Lung (tissue), 11 donors: ENCODE measurements at regions not wholly inside any gene's neighbourhood (a gene's known extent, or its start where the extent isn't known, plus 50 kb on each side); places are given as distances from the start of the nearest gene placed in this dataset.

Experiments
- ATAC-seq: fragments of 200-7000 bp; cut with Tn5 transposase; one replicate; pipeline ENCODE4 v1.9.1; 2020; ENCODE audit warnings: moderate number of reproducible peaks; ENCODE audit not compliant: insufficient read depth, low FRiP score
- DNase-seq, 3 donors: peaks; one replicate each; pipeline ENCODE4 v3.0.0-alpha.2; 2013 to 2017
- H3K27ac ChIP-seq, 2 donors: one replicate each; pipeline ENCODE4 v1.5.1; 2013; ENCODE audit warnings: mild to moderate bottlenecking in 2 of 2, moderate library complexity in 2 of 2, control low read depth in 1 of 2, inconsistent platforms in 1 of 2, low read depth in 1 of 2, low read length in 1 of 2
- H3K27me3 ChIP-seq, 3 donors: one replicate each; pipeline ENCODE4 v1.5.1; 2013; ENCODE audit warnings: low read length in 2 of 3; ENCODE audit not compliant: control insufficient read depth in 3 of 3, insufficient read depth in 3 of 3
- H3K36me3 ChIP-seq, 4 donors: one replicate each; pipeline ENCODE4 v1.5.1; 2013; ENCODE audit warnings: low read length in 4 of 4, mild to moderate bottlenecking in 1 of 4, moderate library complexity in 1 of 4; ENCODE audit not compliant: control insufficient read depth in 4 of 4, insufficient read depth in 4 of 4
- H3K4me1 ChIP-seq, 5 donors: one replicate each; pipeline ENCODE4 v1.5.1; 2013; ENCODE audit warnings: low read length in 5 of 5, mild to moderate bottlenecking in 2 of 5, moderate library complexity in 1 of 5; ENCODE audit not compliant: control insufficient read depth in 5 of 5, insufficient read depth in 5 of 5
- H3K4me3 ChIP-seq: one replicate; pipeline ENCODE4 v1.5.1; 2013; ENCODE audit warnings: mild to moderate bottlenecking, control low read depth, moderate library complexity
- H3K9ac ChIP-seq, 2 donors: one replicate each; pipeline ENCODE4 v1.5.1; 2013; ENCODE audit warnings: low read length in 2 of 2, control low read depth in 1 of 2; ENCODE audit not compliant: insufficient read depth in 1 of 2
- H3K9me3 ChIP-seq, 4 donors: one replicate each; pipeline ENCODE4 v1.5.1; 2013; ENCODE audit warnings: low read length in 3 of 4, mild to moderate bottlenecking in 1 of 4, moderate library complexity in 1 of 4; ENCODE audit not compliant: control insufficient read depth in 4 of 4, insufficient read depth in 3 of 4
- WGBS, 2 donors: extraction: QIAGEN DNeasy Blood & Tissue Kit; methylation state at CpG; one replicate each; pipeline ENCODE4 v1.1.7; 2013; 5-methylcytosine and 5-hydroxymethylcytosine counted together
- TF ChIP-seq, protein P1 (sequence below): IDR thresholded peaks from 2 replicates; pipeline ENCODE4 v1.5.1; 2012; ENCODE audit warnings: mild to moderate bottlenecking; ENCODE audit errors: control extremely low read depth, extremely low read depth
- donor health status: control.
- donor health status: control.
- donor health status: Bipolar disorder and iron deficiency.
- donor health status: healthy.
- donor health status: DM: yes; HTN: yes; CAD: no.

DNA sequence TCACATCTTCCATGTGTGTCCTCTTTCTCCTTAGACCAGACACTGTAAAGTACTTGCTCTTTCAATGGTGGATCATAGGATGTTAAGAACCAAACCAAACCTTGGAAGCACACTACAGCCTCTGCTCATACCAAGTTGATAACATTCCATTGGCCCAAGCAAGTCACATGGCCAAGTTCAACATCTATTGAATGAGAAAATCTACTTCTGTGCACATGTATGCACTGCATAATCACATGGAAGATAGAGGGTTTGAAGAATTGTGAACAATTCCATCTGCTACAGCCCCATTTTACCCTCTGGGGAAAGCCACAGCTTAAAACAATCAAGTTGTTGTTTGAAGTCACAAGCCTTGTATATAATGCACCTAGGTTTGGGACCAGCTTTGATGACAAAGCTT lies 68.2 kb downstream of the MFAP3 start:
- Histone ChIP-seq H3K4me1 (peaks cover 0 to 4% (median 0%) of the 10 kb centered on the region in 5 donors), H3K9me3 (no peaks in the 10 kb centered on the region), H3K36me3 (no peaks in the 10 kb centered on the region), H3K27me3 (no peaks in the 10 kb centered on the region), H3K4me3 (no peak overlapping the region), H3K27ac (no peak overlapping the region), H3K9ac (no peak overlapping the region)
- TF ChIP-seq, protein P1, sequence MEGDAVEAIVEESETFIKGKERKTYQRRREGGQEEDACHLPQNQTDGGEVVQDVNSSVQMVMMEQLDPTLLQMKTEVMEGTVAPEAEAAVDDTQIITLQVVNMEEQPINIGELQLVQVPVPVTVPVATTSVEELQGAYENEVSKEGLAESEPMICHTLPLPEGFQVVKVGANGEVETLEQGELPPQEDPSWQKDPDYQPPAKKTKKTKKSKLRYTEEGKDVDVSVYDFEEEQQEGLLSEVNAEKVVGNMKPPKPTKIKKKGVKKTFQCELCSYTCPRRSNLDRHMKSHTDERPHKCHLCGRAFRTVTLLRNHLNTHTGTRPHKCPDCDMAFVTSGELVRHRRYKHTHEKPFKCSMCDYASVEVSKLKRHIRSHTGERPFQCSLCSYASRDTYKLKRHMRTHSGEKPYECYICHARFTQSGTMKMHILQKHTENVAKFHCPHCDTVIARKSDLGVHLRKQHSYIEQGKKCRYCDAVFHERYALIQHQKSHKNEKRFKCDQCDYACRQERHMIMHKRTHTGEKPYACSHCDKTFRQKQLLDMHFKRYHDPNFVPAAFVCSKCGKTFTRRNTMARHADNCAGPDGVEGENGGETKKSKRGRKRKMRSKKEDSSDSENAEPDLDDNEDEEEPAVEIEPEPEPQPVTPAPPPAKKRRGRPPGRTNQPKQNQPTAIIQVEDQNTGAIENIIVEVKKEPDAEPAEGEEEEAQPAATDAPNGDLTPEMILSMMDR = no peak
- ATAC-seq (no peak), DNase-seq (no peak)

DNA sequence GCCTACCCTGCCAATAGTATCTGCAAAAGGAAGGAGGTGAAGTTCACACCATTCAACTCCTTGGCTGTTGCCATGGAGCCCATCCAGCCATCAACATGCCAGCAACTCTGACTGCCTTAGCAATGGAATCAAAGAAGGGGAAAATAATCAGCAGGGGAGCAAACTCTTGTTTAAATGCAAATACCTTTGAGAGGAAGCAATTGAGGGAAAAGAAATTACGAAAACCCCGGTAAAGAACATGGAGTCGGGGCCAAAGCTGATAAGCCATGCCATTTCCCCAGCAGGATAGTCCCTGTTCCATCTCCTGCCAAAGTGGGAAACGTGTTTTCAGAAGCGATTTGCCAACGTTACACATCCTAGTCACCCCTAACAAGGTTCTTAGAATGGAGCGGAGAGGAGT lies 69.0 kb downstream of the MFAP3 start:
- ATAC-seq = no peak
- 41 to 48% methylated on average over 7 of the region's 7 CpGs for WGBS, 2 donors
- no peak overlapping the region for H3K9ac ChIP-seq
- TF ChIP-seq, protein P1 = no peak
- H3K9me3 ChIP-seq = no peaks in the 10 kb centered on the region
- peaks cover 0 to 4% (median 0%) of the 10 kb centered on the region in 5 donors for H3K4me1 ChIP-seq
- no peak overlapping the region for H3K27ac ChIP-seq
- H3K36me3 ChIP-seq = no peaks in the 10 kb centered on the region
- no peaks in the 10 kb centered on the region for H3K27me3 ChIP-seq
- DNase-seq = no peak
- no peak overlapping the region for H3K4me3 ChIP-seq

- 61 to 65% methylated on average over 4 of the region's 4 CpGs for WGBS, 2 donors
- Histone ChIP-seq H3K27me3 (no peaks in the 10 kb centered on the region), H3K4me1 (no peaks in the 10 kb centered on the region), H3K9me3 (no peaks in the 10 kb centered on the region), H3K4me3 (no peak overlapping the region), H3K27ac (no peak overlapping the region), H3K36me3 (no peaks in the 10 kb centered on the region), H3K9ac (no peak overlapping the region)
- ATAC-seq = no peak
- TF ChIP-seq, protein P1 = no peak
- no peak for DNase-seq
These were observed 70.8 kb downstream of the MFAP3 start for GRCh38 chr5:154109416-154110106.

DNA sequence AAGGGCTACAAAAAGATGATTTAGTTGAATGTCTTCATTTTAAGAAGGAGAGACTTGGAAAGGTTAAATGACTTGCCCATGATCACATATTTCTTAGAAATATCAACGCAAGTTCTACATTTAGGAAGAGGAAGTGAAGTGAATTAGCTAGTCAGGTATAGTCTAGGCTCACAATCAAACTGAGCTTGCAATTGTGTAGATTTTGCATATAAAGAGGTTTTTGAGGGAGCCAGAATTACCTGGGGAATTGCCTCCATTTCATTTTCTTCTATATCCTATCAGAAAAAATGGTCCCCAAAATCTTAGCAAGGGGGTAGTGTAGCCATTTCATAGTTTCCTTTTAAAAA lies 71.3 kb downstream of the MFAP3 start:
- Histone ChIP-seq H3K9me3 (no peaks in the 10 kb centered on the region), H3K36me3 (no peaks in the 10 kb centered on the region), H3K9ac (no peak overlapping the region), H3K4me1 (no peaks in the 10 kb centered on the region), H3K27me3 (no peaks in the 10 kb centered on the region), H3K27ac (no peak overlapping the region), H3K4me3 (no peak overlapping the region)
- no peak for DNase-seq
- ATAC-seq = no peak
- 79 to 88% methylated on average over 1 of the region's 1 CpG for WGBS, 2 donors
- TF ChIP-seq, protein P1 = no peak
